ENCODE measurements at regions not wholly inside any gene's neighbourhood (a gene's known extent, or its start where the extent isn't known, plus 50 kb on each side); places are given as distances from the start of the nearest gene placed in this dataset.

DNA sequence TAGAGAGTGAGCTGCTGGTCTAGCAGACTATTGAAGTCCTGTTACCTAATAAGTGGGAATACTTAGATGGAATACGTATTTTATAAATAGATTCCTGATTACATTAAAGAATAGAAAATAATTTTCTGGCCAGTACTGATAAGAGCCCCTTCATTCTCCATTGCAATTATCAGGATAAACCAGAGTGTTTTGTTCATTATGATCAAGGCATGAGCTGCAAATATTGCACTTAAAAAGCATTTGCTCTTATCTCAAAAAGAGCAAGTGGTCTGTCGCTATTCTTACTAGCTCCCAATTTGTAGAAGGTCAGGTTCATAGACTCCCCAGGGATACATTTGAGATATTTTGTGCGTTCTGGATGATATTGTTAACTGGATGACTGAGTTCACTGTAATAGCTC is 73.1 kb upstream of the PLCB4 start:
- no peak for TF ChIP-seq CTCF (conservative IDR thresholded peaks at IDR 0.05 in 1 of 2, IDR thresholded peaks at IDR 0.05 in 1 of 2; ENCODE audit: extremely low read depth in 1 of 2, insufficient read depth in 1 of 2, low read depth in 1 of 2, low read length in 2 of 2)
- no peak for TF ChIP-seq EZH2 (IDR thresholded peaks at IDR 0.05; ENCODE audit: borderline replicate concordance, low read length)
